Right lung (tissue), 2 donors: ENCODE measurements at regions not wholly inside any gene's neighbourhood (a gene's known extent, or its start where the extent isn't known, plus 50 kb on each side); places are given as distances from the start of the nearest gene placed in this dataset.
"Not testable (repeated sequence)": the region's sequence is repeated elsewhere in the genome, so short reads cannot be mapped to it uniquely, and the experiment has no call there.

ENCODE experiments used
- DNase-seq, 2 donors: peaks; one replicate each; pipeline ENCODE4 v3.0.0-alpha.2; 2013

DNA sequence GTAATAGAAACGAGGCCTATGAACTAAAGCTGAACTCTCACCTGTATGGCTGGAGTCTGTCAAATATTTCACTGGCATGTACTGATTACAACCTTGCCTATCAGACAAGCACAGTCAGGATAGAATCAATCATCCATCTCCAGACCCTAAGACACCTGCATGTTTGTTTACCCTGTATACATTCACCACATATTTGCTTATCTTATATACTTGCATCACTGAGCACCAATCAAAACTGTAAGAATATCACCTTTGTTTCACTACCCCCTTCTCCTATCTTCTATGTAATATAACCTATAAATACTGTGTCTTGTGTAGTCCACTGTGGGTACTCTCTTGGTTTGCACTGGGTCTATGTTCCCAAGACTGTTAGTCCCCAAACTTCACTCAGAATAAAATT is 1085.7 kb downstream of the TAF11L14 start:
- DNase-seq, result no peak

GRCh38 chr5:18732556-18733479 is 1098.6 kb downstream of the TAF11L14 start:
- no peak for DNase-seq

DNA sequence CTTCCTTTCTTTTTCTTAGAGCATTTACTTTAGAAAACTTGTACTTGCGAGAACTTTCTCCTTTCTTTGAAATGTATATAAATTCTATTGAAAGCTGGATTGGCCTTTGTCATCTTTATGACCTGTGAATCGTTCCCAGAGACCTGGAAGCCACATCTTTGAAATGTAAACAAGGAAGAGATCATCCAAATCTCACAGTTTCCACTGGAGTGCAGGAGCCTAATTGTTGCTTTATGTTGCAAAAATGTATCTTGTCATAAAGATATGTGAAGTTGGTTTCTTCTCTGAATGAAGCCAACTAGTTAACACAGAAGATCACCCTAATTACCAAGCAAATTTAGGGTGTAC is 1101.8 kb downstream of the TAF11L14 start:
- DNase-seq, result no peak

DNA sequence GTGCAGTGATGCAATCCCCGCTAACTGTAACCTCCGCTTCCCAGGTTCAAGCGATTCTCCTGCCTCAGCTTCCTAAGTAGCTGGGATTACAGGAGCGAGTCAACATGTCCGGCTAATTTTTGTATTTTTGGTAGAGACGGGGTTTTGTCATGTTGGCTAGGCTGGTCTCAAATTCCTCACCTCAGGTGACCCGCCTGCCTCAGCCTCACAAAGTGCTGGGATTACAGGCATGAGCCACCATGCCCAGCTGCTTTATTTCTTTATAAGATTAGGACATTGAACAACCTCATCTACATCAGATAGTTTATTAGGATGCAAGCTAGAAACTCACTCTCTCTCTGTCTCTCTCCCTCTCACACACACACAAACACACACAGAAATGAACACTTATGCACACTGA is 1102.5 kb downstream of the TAF11L14 start:
- DNase-seq, result not testable (repeated sequence)

- no peak for DNase-seq
Observed at GRCh38 chr5:18740301-18740700, 1106.0 kb downstream of the TAF11L14 start.

DNA sequence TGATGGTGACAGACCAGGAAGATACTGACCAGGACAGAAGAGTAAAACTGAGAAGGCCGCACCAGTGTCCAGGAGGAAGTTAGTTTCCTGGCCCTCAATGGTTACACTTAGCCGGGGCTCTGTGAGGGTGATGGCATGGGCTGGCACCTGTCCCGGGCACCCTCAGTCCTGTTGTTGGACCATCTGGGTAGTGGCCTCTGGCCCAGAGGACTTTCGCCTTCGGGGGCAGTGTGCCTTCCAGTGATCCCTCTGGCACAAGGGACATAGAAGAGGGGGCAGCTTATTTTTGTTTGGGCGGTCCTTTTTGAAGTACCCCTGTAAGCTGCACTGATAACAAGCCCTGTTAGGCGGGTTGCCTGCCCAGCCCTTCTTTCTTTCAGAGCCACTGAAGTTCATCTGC is 1108.6 kb downstream of the TAF11L14 start:
- DNase-seq, result no peak

DNA sequence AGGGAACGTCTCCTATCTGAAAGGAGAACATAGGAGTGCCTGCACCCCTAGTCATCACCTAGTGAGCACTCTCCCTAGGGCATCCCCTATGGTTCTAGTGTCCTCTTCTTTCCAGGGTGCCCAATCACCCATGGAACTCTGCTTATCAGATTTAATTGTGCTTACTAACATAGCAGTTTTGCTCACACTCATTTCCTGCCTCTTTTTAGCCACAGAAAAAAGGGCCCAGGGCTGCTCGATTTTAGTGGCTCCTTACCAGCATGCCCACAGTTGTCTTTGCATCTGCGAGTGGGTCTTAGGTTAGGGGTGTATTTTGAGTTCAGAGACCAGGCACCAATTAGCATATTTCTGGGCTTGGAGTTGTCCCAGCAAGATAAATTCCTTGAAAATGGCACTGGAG is 1110.2 kb downstream of the TAF11L14 start:
- DNase-seq, result no peak

GRCh38 chr5:18745042-18745987 is 1111.1 kb downstream of the TAF11L14 start:
- DNase-seq, result no peak

DNA sequence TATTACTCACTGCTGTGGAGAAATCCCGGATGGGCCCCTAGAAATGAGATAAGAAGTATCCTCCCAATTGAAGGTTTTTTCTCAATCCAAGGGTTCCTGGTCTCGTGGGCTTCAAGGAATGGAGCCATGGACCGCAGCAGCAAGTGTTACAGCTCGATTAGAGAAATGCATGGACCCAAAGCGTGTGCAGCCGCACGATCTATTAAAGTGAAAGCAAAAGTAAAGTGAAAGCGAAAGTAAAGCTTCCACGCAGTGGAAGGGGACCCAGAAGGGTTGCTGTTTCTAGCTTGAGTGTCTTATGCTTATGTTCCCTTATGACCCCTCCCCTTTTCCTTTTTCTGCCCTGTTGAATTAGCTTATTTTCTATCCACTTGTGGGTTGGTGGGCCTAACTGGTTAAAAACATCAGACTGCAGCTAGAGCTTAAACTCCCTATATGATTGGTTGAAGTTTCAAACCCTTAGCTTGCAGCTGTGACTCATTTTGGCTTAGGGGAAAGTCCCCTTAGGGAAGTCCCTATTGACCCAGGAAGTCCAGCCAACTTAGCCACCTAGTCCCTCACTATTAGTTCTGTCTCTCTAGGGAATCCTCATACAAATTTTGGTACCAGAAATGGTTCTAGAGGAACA is 1111.8 kb downstream of the TAF11L14 start:
- DNase-seq, result no peak

DNA sequence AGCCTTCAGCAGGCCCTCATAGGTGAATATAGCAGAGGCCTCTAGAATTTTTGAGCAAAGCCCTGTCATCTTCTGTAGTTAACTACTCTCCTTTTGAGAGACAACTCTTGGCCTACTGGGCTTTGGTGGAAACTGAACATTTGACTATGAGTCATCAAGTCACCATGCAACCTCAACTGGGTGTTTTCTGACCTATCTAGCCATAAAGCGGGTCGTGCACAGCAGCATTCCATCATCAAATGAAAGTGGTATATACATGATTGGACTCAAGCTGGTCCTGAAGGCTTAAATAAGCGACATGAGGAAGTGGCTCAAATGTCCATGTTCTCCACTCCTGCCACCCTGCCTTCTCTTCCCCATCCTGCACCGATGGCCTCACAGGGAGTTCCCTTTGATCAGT is 1115.5 kb downstream of the TAF11L14 start:
- DNase-seq, result no peak

- no peak for DNase-seq
Observed at GRCh38 chr5:18752317-18752716, 1118.1 kb downstream of the TAF11L14 start.

DNA sequence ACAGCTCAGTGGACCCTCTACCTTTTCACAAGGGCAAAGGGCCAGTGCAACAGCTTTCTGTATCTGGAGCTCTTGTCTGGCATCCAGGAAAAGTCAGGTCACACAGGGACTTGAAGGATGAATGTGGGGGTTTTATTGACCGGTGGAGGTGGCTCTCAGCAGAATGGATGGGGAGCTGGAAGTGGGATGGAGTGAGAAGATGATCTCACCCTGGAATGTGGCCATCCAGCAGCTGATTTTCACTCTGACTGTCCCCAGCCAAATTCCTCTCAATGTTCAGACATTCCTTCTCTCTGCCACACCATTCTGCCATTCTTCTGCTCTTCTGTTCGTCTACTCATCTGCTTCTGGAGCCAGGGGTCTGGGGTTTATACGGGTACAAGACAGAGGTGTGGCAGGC is 1119.9 kb downstream of the TAF11L14 start:
- DNase-seq, result no peak

- no peak for DNase-seq
Observed at GRCh38 chr5:18761801-18762200, 1127.5 kb downstream of the TAF11L14 start.

GRCh38 chr5:18764161-18764560 is 1129.9 kb downstream of the TAF11L14 start:
- no peak for DNase-seq

DNA sequence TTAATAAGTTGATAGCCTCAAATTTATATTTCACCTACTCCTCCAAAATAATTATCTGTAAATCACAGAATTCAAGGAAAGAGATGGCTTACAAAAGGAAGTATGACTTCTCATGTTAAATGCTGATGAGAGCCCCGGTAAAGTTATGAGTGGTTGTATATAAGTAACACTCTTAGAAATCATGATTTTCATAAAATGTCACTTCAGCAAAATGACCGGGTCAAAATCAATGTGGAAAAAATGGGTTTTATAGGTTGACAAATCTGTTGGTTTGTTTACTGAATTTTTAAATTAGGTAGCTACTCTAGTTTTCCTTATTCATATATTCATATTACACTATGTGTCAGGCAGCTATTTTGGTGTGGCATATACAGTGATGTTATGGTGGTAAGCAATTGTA is 1131.0 kb downstream of the TAF11L14 start:
- DNase-seq, result no peak

DNA sequence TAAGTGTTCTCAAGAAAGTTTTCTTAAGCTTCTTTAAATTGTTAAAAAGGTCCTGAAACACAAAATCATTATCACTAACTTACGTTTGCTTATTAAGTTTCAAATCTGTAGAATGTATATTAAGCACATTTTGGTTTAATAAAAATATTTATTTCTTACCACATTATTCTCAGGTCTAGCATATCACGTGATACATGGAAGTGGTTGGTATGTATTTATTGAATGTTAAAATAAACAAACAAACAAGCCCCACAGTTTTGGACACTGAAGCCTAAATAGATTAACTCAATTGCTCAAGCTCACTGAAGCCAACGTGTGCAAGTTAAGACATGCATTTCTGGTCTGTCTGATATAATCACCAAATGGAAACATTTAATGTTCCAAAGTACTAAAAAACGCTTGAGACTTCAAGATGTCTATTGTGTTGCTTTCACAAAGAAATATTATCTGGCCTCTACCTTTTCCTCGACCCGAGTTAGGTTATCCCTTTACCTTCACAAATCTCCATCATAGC is 1136.9 kb downstream of the TAF11L14 start:
- DNase-seq, result no peak

DNA sequence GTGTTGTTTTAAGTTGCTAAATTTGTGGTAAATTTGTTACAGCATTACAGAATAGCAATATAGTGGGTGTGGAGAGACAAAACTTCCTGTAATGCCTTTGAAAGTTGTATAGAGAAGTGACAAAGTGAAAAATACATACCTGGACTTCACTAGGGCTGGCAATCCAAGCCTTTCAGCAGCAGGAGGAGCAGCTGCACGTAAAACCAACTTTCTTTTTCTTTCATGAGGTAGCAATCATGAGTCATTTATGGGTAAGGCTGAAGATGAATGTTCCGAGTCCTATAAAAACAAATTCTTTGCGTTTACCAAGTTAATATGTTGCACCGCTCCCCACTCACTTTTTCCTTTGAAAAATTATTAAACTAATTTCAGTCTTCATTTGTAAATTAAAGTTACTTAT is 1138.2 kb downstream of the TAF11L14 start:
- DNase-seq, result no peak

- no peak for DNase-seq
Observed at GRCh38 chr5:18778225-18778624, 1144.0 kb downstream of the TAF11L14 start.

DNA sequence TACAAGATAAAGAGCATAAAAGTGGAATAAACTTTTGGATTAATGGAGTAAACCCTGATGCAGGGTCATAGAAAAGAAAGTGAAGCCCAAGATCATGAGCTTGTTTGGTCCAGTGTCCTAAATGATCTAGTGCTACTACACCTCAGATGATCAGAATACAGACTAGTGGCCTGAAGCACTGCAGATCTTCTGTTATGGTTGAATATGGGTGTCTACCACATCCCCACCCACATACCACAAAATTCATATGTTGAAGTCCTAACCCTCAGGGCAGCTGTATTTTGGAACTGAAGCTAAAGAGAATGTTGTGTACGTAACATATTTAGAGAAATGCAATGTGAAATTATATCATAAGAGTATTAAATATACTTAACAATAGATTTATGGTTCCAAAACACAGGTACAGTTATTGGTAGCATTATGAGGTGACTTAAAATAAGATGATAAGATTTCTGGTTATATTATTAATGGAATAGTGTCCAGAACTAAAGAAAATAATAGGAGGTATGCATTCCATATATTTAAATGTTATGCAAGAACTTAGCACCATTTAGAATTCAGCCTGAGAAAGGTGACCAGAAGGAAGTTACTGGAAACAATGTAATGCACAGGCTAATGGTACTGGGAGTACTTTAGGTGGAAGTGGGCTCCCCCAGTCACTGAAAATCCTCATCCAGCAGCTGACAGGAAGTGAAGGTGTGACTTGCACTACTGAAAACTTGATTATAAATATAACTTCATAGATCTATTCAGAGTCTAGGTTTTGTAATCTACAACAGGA is 1155.1 kb downstream of the TAF11L14 start:
- DNase-seq, result no peak

- DNase-seq, result no peak
Observed at GRCh38 chr5:18792145-18792544, 1157.9 kb downstream of the TAF11L14 start.

DNA sequence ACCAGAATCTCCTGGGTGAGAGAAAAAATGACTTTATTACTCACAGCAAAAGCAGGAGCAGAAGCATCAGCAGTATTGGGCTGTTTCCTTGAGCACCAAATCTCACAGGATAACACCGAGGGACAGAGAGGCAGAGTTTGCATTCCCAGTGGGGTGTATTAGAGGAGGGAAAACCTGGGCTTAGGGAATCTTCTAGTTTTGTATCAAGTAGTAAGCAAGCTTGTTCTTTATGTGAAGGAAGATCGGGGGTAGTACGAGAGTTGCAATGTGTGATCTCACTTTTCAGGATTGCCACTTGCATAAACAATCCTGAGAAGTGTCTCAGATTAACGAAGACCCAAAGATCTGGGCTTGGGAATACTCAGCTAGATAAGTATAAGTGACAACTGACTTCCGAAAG is 1163.0 kb downstream of the TAF11L14 start:
- no peak for DNase-seq
